ENCODE measurements at regions not wholly inside any gene's neighbourhood (a gene's known extent, or its start where the extent isn't known, plus 50 kb on each side); places are given as distances from the start of the nearest gene placed in this dataset.

GRCh38 chr5:68407311-68408239, 192.0 kb downstream of the PIK3R1 start:
- H3K4me1 ChIP-seq (ENCODE audit: control insufficient read depth in 1 of 2, insufficient read depth in 2 of 2, low read depth in 1 of 2, low read length in 1 of 2): peaks cover 0 to 15% of the 10 kb centered on the region in 2 experiments; a peak in 3 of 4 replicates
- no peaks in the 10 kb centered on the region for H3F3A ChIP-seq (replicated peaks; ENCODE audit: insufficient read depth)
- H3K9me2 ChIP-seq: no peaks in the 10 kb centered on the region
- WGBS (ENCODE audit: low lambda C conversion rate): 48% methylated on average over 6 of the region's 6 CpGs
- 0 out of 2 replicates have a peak overlapping the region, but pooled peaks have one; percentile 41 for H2AFZ ChIP-seq (ENCODE audit: low read depth)
- peak overlapping the region in 1 of 2 experiments; percentile 84; a peak in 1 of 4 replicates for H3K27ac ChIP-seq (ENCODE audit: low read depth in 2 of 2, low read length in 1 of 2)
- H4K20me1 ChIP-seq (ENCODE audit: insufficient read depth): no peaks in the 10 kb centered on the region
- no peak overlapping the region for H3K4me2 ChIP-seq
- ChIA-PET CTCF (no interaction called here), POLR2A (no interaction called here)
- no peak for DNase-seq
- no peaks in the 10 kb centered on the region for H3K36me3 ChIP-seq (replicated peaks in 1 of 2; ENCODE audit: control insufficient read depth in 1 of 2, insufficient read depth in 2 of 2, low read length in 1 of 2)
- no peak overlapping the region for H3K9ac ChIP-seq
- H3K79me2 ChIP-seq (ENCODE audit: insufficient read depth): no peaks in the 10 kb centered on the region
- H3K4me3 ChIP-seq (ENCODE audit: low read depth in 2 of 2, low read length in 1 of 2): no peak overlapping the region
- TF ChIP-seq TCF12 (IDR thresholded peaks at IDR 0.05): no peak
- no peak for TF ChIP-seq RFX5 (IDR thresholded peaks at IDR 0.05; ENCODE audit: low read length)
- no peak for TF ChIP-seq RAD21 (IDR thresholded peaks at IDR 0.05; ENCODE audit: low read length)
- no peak for TF ChIP-seq USF1 (IDR thresholded peaks at IDR 0.05; ENCODE audit: borderline replicate concordance, low read depth)
- no peak for TF ChIP-seq RXRA (IDR thresholded peaks at IDR 0.05; ENCODE audit: borderline replicate concordance, low read depth)
- no peaks in the 10 kb centered on the region for H3K9me3 ChIP-seq
- no peaks in the 10 kb centered on the region for H3K27me3 ChIP-seq (ENCODE audit: insufficient read depth)

- Histone ChIP-seq H3K4me3 (ENCODE audit: low read depth in 2 of 2, low read length in 1 of 2) (no peak overlapping the region), H3K27ac (ENCODE audit: low read depth in 2 of 2, low read length in 1 of 2) (no peak overlapping the region), H3K9ac (no peak overlapping the region), H3K27me3 (ENCODE audit: insufficient read depth) (no peaks in the 10 kb centered on the region), H2AFZ (ENCODE audit: low read depth) (no peak overlapping the region), H3K36me3 (replicated peaks in 1 of 2; ENCODE audit: control insufficient read depth in 1 of 2, insufficient read depth in 2 of 2, low read length in 1 of 2) (no peaks in the 10 kb centered on the region), H4K20me1 (ENCODE audit: insufficient read depth) (no peaks in the 10 kb centered on the region), H3F3A (replicated peaks; ENCODE audit: insufficient read depth) (no peaks in the 10 kb centered on the region), H3K79me2 (ENCODE audit: insufficient read depth) (no peaks in the 10 kb centered on the region), H3K9me2 (no peaks in the 10 kb centered on the region), H3K4me2 (no peak overlapping the region), H3K4me1 (ENCODE audit: control insufficient read depth in 1 of 2, insufficient read depth in 2 of 2, low read depth in 1 of 2, low read length in 1 of 2) (peaks cover 0 to 15% of the 10 kb centered on the region in 2 experiments; a peak in 3 of 4 replicates), H3K9me3 (no peaks in the 10 kb centered on the region)
- no peak for DNase-seq
- POLR2A ChIA-PET: no interaction called here
- 80% methylated on average over 3 of the region's 3 CpGs for WGBS (ENCODE audit: low lambda C conversion rate)
- CTCF ChIA-PET: interaction anchor here (1.2 kb wide), 1 partner anchor 32 kb away, joined by 3 read pairs; no protein-coding TSS in a partner anchor
- TF ChIP-seq FOXM1 (IDR thresholded peaks at IDR 0.05; ENCODE audit: low read depth): no peak
- no peak for TF ChIP-seq MEF2A (IDR thresholded peaks at IDR 0.05; ENCODE audit: borderline replicate concordance, low read depth)
Measured at GRCh38 chr5:68408345-68408871, 192.9 kb downstream of the PIK3R1 start.

GRCh38 chr5:68409259-68409658, 193.7 kb downstream of the PIK3R1 start:
- Histone ChIP-seq H3K9ac (no peak overlapping the region), H3K4me1 (ENCODE audit: control insufficient read depth in 1 of 2, insufficient read depth in 2 of 2, low read depth in 1 of 2, low read length in 1 of 2) (peaks cover 0 to 15% of the 10 kb centered on the region in 2 experiments; a peak in 3 of 4 replicates), H3F3A (replicated peaks; ENCODE audit: insufficient read depth) (no peaks in the 10 kb centered on the region), H3K4me3 (ENCODE audit: low read depth in 2 of 2, low read length in 1 of 2) (no peak overlapping the region), H3K36me3 (replicated peaks in 1 of 2; ENCODE audit: control insufficient read depth in 1 of 2, insufficient read depth in 2 of 2, low read length in 1 of 2) (no peaks in the 10 kb centered on the region), H3K9me3 (no peaks in the 10 kb centered on the region), H3K27me3 (ENCODE audit: insufficient read depth) (no peaks in the 10 kb centered on the region), H3K4me2 (no peak overlapping the region), H3K9me2 (no peaks in the 10 kb centered on the region), H2AFZ (ENCODE audit: low read depth) (no peak overlapping the region), H4K20me1 (ENCODE audit: insufficient read depth) (no peaks in the 10 kb centered on the region), H3K79me2 (ENCODE audit: insufficient read depth) (no peaks in the 10 kb centered on the region), H3K27ac (ENCODE audit: low read depth in 2 of 2, low read length in 1 of 2) (no peak overlapping the region)
- TF ChIP-seq GABPA (IDR thresholded peaks at IDR 0.05; ENCODE audit: low read depth): no peak
- 47% methylated on average over 3 of the region's 3 CpGs for WGBS (ENCODE audit: low lambda C conversion rate)
- no peak for DNase-seq
- CTCF ChIA-PET: interaction anchor here (1.2 kb wide), 1 partner anchor 32 kb away, joined by 3 read pairs; no protein-coding TSS in a partner anchor
- POLR2A ChIA-PET: no interaction called here
